ENCODE measurements at regions not wholly inside any gene's neighbourhood (a gene's known extent, or its start where the extent isn't known, plus 50 kb on each side); places are given as distances from the start of the nearest gene placed in this dataset.

GRCh38 chr22:49586244-49586748 lies 241.4 kb downstream of the BRD1 start:
- TF ChIP-seq CTCF (IDR thresholded peaks at IDR 0.05) (no peak), EZH2 (IDR thresholded peaks at IDR 0.05; ENCODE audit: borderline replicate concordance, insufficient read depth, low read depth, low read length, poor library complexity, severe bottlenecking) (no peak)
